HFF-Myc (cell line): ENCODE measurements at regions not wholly inside any gene's neighbourhood (a gene's known extent, or its start where the extent isn't known, plus 50 kb on each side); places are given as distances from the start of the nearest gene placed in this dataset.

Experiments
- DNase-seq: peaks from one replicate; pipeline ENCODE4 v3.0.0-alpha.2; 2011; ENCODE audit warnings: low read depth; ENCODE audit errors: extremely low read depth
- H3K4me3 ChIP-seq: replicated peaks from 2 replicates; pipeline ENCODE4 v1.5.1; 2011; ENCODE audit warnings: low read depth, mild to moderate bottlenecking, control low read depth, low read length
- CTCF ChIP-seq: IDR thresholded peaks from 2 replicates; pipeline ENCODE4 v1.5.1; 2012; ENCODE audit warnings: mild to moderate bottlenecking, low read depth, low read length, control low read depth; ENCODE audit errors: missing control alignments

DNA sequence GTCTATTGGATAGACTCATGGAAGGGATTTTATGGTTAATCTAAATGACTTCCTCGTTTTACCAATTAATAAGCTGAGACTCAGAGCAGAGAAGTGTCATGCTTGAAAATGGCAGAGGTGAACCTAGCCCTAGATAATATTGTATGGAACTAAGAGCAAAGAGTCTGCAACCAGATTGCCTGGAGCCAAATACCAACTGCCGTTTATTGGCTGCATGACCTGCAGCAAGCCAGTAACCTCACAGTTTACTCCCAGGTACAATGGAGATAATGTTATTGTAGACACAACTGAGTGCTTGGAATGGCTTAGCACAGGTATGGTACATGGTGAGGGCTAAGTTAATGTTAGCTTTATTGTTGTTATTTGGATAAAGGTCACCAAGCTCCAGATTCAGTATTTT lies 84.6 kb upstream of the FAT3 start:
- no peak for DNase-seq
- H3K4me3 ChIP-seq: no peak overlapping the region
- no peak for TF ChIP-seq CTCF

- no peak for DNase-seq
- H3K4me3 ChIP-seq: no peak overlapping the region
- no peak for TF ChIP-seq CTCF
These were observed 86.3 kb upstream of the FAT3 start for GRCh38 chr11:92138296-92138695.

DNA sequence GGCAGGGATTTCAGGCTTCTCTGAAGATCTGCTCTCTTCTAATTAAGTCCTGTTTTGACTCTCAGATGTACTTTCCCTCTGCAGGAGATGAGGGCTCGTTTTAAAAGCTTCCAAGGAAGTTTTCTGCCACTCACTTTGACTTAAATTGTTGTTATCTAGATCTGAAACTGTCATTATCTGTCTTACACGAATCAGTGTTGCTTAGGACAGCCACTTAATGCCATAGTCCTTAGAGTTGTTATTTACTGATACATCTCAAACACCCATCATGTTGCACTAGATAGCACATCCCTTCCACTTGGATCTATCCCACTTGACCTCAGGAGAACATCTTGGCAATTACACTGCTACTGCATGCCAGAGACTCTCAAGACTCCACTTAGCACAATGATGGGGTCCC lies 86.9 kb upstream of the FAT3 start:
- no peak for DNase-seq
- TF ChIP-seq CTCF: no peak
- H3K4me3 ChIP-seq: no peak overlapping the region

- no peak for TF ChIP-seq CTCF
- no peak overlapping the region for H3K4me3 ChIP-seq
- no peak for DNase-seq
These were observed 87.8 kb upstream of the FAT3 start for GRCh38 chr11:92136797-92137196.

GRCh38 chr11:92131289-92131865 lies 93.2 kb upstream of the FAT3 start:
- TF ChIP-seq CTCF: no peak
- DNase-seq: no peak
- H3K4me3 ChIP-seq: no peak overlapping the region

DNA sequence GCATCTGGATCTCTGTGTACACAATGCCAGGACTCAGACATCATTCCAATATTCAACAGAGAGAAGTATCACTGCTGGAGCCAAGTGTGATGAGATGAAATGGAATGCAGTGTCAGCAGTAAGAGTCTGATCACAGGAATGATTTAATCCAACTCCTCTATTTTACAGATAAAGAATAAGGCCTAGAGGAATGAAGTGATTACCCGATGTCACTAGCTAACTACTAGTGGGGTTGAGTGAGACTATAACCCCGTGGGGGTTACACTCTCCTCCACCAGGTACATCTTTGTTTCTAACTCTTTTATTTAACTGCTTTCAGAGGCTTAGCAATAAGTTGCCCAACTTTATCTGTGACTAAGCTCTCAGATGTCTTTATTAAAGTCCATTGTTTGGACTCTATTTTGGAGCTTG lies 94.2 kb upstream of the FAT3 start:
- TF ChIP-seq CTCF: no peak
- no peak overlapping the region for H3K4me3 ChIP-seq
- no peak for DNase-seq

GRCh38 chr11:92129811-92130210 lies 94.8 kb upstream of the FAT3 start:
- no peak for TF ChIP-seq CTCF
- no peak for DNase-seq
- no peak overlapping the region for H3K4me3 ChIP-seq
